Kidney (tissue), 10 donors: ENCODE measurements at regions not wholly inside any gene's neighbourhood (a gene's known extent, or its start where the extent isn't known, plus 50 kb on each side); places are given as distances from the start of the nearest gene placed in this dataset.
A peak's percentile ranks its signal among the peaks of the same experiment; 100 is the strongest.
"Not testable (repeated sequence)": the region's sequence is repeated elsewhere in the genome, so short reads cannot be mapped to it uniquely, and the experiment has no call there.

Experiments used
- DNase-seq, 5 donors: peaks; one replicate each; pipeline ENCODE4 v3.0.0-alpha.2; 2013 to 2020
- FAIRE-seq: peaks from 2 replicates; lab custom pipeline; 2012; peaks lifted over from hg19 to GRCh38; lab: Jason Lieb, UNC
- H3K27ac ChIP-seq, 2 donors: one replicate each; pipeline ENCODE4 v1.7.0; 2013; ENCODE audit warnings: low read depth in 2 of 2, low read length in 2 of 2, inconsistent platforms in 1 of 2
- H3K27me3 ChIP-seq: one replicate; pipeline ENCODE4 v1.7.1; 2013; ENCODE audit warnings: low read length, inconsistent platforms; ENCODE audit not compliant: control insufficient read depth, insufficient read depth
- H3K36me3 ChIP-seq, 3 donors: one replicate each; pipeline versions ENCODE4 v1.7.0 to v1.7.1; 2013; ENCODE audit warnings: low read length in 3 of 3, control low read depth in 1 of 3, inconsistent platforms in 1 of 3; ENCODE audit not compliant: insufficient read depth in 3 of 3, control insufficient read depth in 2 of 3
- H3K4me1 ChIP-seq, 3 donors: one replicate each; pipeline versions ENCODE4 v1.7.0 to v1.7.1; 2013; ENCODE audit warnings: low read length in 3 of 3, inconsistent platforms in 1 of 3, low read depth in 1 of 3; ENCODE audit not compliant: control insufficient read depth in 2 of 3, insufficient read depth in 2 of 3
- H3K4me3 ChIP-seq, 3 donors: one replicate each; pipeline versions ENCODE4 v1.7.0 to v1.8.1; 2013; ENCODE audit warnings: low read length in 3 of 3, control low read depth in 1 of 3, inconsistent platforms in 1 of 3
- H3K9ac ChIP-seq, 3 donors: one replicate each; pipeline versions ENCODE4 v1.7.0 to v1.7.1; 2013; ENCODE audit warnings: low read length in 3 of 3, control low read depth in 1 of 3, inconsistent platforms in 1 of 3
- H3K9me3 ChIP-seq, 3 donors: one replicate each; pipeline versions ENCODE4 v1.7.0 to v1.7.1; 2013; ENCODE audit warnings: low read length in 3 of 3, control low read depth in 1 of 3, inconsistent platforms in 1 of 3; ENCODE audit not compliant: control insufficient read depth in 2 of 3, insufficient read depth in 1 of 3
- intact Hi-C: fragments of 100-400 bp; cut with DNase I; formaldehyde crosslinking; loops from one replicate; pipeline ENCODE4 v1.11.1; 2022
- donor health status: control.
- donor health status: control.
- donor health status: DM: yes; HTN: yes; CAD: no.
- donor health status: Normal renal cell carcinoma (clear cell type).

DNA sequence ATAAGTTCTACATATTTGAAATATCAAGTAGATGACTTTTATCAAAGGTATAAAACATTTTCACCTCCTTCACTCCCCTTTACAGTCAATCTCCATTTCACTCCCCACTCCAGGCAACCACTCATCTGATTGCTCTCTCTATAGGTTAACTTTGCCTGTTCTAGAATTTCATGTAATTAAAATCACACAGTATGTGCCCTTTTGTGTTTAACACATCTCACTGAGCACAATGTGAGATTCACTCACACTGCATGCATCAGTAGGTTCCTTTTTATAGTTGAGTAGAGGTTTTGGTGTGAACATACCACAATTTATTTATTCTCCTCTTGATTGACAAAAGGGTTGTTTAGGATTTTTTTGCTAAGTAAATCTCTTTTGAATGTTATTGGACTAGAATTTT lies 130.7 kb downstream of the SEPTIN7 start:
- H3K27me3 ChIP-seq, H3K4me3 ChIP-seq, H3K9me3 ChIP-seq, intact Hi-C loops, H3K4me1 ChIP-seq, H3K36me3 ChIP-seq, H3K27ac ChIP-seq, H3K9ac ChIP-seq, FAIRE-seq: not testable (repeated sequence)
- peak in 2 of 5 donors; percentile 27 to 38 for DNase-seq

GRCh38 chr7:35940695-35941094 lies 139.8 kb downstream of the SEPTIN7 start:
- H3K36me3 ChIP-seq, H3K9ac ChIP-seq, H3K27me3 ChIP-seq, H3K9me3 ChIP-seq, H3K4me1 ChIP-seq, intact Hi-C loops, H3K4me3 ChIP-seq, H3K27ac ChIP-seq: not testable (repeated sequence)
- peak; percentile 33 for FAIRE-seq
- DNase-seq: peak in 1 of 5 donors; percentile 6

GRCh38 chr7:35945621-35946020 lies 144.8 kb downstream of the SEPTIN7 start:
- H3K9ac ChIP-seq, DNase-seq, H3K27ac ChIP-seq, H3K36me3 ChIP-seq, H3K27me3 ChIP-seq, H3K9me3 ChIP-seq, H3K4me3 ChIP-seq, FAIRE-seq, H3K4me1 ChIP-seq, intact Hi-C loops: not testable (repeated sequence)

GRCh38 chr7:35955735-35956134 lies 154.9 kb downstream of the SEPTIN7 start:
- intact Hi-C loops, H3K27me3 ChIP-seq, H3K9me3 ChIP-seq, H3K4me1 ChIP-seq, H3K36me3 ChIP-seq, FAIRE-seq, H3K9ac ChIP-seq, H3K4me3 ChIP-seq, H3K27ac ChIP-seq: not testable (repeated sequence)
- peak in 1 of 5 donors; percentile 25 for DNase-seq

GRCh38 chr7:35956988-35957387 lies 156.1 kb downstream of the SEPTIN7 start:
- FAIRE-seq: not testable (repeated sequence)

DNA sequence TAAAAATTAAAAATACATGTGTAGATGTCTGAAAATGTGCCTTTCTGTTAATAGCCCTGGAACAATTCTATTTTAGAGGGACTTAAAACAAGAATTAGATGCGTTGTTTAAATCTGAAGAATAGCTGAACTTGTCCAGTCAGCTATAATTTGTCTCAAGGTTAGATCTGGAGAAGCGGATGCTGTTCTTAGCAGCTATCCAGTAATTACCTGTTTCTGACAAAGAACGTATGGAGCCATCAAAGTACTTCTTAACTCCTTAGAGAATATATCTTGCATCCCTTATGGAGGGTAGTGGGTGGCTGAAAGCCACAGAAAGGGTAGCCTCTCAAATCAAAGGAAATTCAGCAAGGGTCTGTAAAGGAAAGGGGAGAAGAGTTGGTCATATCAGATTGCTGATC lies 160.4 kb downstream of the SEPTIN7 start:
- H3K9me3 ChIP-seq, H3K4me3 ChIP-seq, H3K4me1 ChIP-seq, intact Hi-C loops, H3K36me3 ChIP-seq, H3K9ac ChIP-seq, H3K27ac ChIP-seq, FAIRE-seq, DNase-seq, H3K27me3 ChIP-seq: not testable (repeated sequence)

More at GRCh38 chr7:35956988-35957387, 156.1 kb downstream of the SEPTIN7 start:
- H3K9ac ChIP-seq, H3K4me3 ChIP-seq, intact Hi-C loops, H3K9me3 ChIP-seq, H3K27ac ChIP-seq, DNase-seq, H3K27me3 ChIP-seq, H3K4me1 ChIP-seq, H3K36me3 ChIP-seq: not testable (repeated sequence)

DNA sequence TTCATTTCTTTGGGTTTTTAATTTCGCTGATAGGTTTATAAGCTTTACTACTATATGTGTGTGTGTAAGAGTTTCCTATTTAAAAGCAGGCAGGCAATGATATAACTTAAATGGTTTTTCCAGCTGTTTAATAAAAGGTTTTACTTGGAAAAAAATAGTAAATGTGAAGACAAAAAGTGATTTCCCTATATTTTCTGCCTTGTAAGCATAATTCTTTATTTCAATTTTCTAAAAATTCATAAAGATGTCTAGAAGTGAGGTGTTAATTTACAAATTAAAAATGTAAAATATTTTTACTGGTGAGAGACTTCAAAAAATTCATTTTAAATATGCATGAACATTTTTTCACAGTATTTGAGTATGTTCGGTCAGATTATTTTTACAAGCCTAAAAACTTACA lies 161.8 kb downstream of the SEPTIN7 start:
- H3K9ac ChIP-seq, FAIRE-seq, H3K27ac ChIP-seq, H3K4me1 ChIP-seq, H3K9me3 ChIP-seq, H3K27me3 ChIP-seq, H3K36me3 ChIP-seq, intact Hi-C loops, H3K4me3 ChIP-seq, DNase-seq: not testable (repeated sequence)
